Ascending aorta (tissue), 2 donors: ENCODE measurements at regions not wholly inside any gene's neighbourhood (a gene's known extent, or its start where the extent isn't known, plus 50 kb on each side); places are given as distances from the start of the nearest gene placed in this dataset.
"Not testable (repeated sequence)": the region's sequence is repeated elsewhere in the genome, so short reads cannot be mapped to it uniquely, and the experiment has no call there.

Experiments used
- DNase-seq, 2 donors: peaks; one replicate each; pipeline ENCODE4 v3.0.0-alpha.2; 2019; ENCODE audit warnings: low spot score in 2 of 2
- H3K27ac ChIP-seq, 2 donors: fragments of 200-600 bp; sonication (generic); one replicate each; pipeline ENCODE4 v1.5.1; 2016 to 2017; ENCODE audit warnings: mild to moderate bottlenecking in 1 of 2
- H3K27me3 ChIP-seq: fragments of 200-600 bp; sonication (generic); one replicate; pipeline ENCODE4 v1.5.1; 2017
- H3K36me3 ChIP-seq, 2 donors: fragments of 200-600 bp; sonication (generic); one replicate each; pipeline ENCODE4 v1.5.1; 2016
- H3K4me1 ChIP-seq, 2 donors: fragments of 200-600 bp; sonication (generic); one replicate each; pipeline ENCODE4 v1.5.1; 2016 to 2017; ENCODE audit warnings: mild to moderate bottlenecking in 1 of 2
- H3K4me3 ChIP-seq, 2 donors: fragments of 200-600 bp; sonication (generic); one replicate each; pipeline ENCODE4 v1.5.1; 2016 to 2017; ENCODE audit warnings: mild to moderate bottlenecking in 1 of 2
- H3K9me3 ChIP-seq, 2 donors: fragments of 200-600 bp; sonication (generic); one replicate each; pipeline ENCODE4 v1.5.1; 2016
- CTCF ChIP-seq, 3 experiments: fragments of 200-600 bp in 2 of 3; fragments of 450-650 bp in 1 of 3; sonication (generic) in 2 of 3; IDR thresholded peaks; one replicate each; pipeline ENCODE4 v1.5.1; 2016 to 2019; ENCODE audit warnings: antibody characterized with exemption in 3 of 3, mild to moderate bottlenecking in 1 of 3, moderate library complexity in 1 of 3
- intact Hi-C: fragments of 100-400 bp; cut with DNase I; formaldehyde crosslinking; loops from one replicate; pipeline ENCODE4 v1.15.1; 2023

DNA sequence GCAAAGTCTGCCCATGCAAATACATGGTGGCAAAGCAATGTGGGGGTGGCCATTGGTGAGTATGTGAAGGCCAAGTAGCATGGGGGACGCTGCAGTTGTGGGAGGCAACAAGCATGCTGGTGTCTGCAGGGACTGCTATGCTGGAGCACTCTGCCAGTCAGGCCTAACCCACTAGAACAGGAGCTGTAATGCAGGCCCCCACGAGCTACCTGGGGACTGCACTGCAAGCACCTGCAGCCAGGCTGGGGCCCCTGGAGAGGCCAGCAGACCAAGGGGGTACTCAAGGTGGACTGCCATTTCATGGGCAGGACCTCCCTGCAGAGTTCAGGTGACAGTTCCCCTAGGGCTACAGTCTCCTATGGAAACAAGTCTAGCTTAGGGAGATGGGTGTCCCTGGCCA is 183.8 kb upstream of the PDE4D start:
- Histone ChIP-seq H3K27me3 (no peaks in the 10 kb centered on the region), H3K36me3 (no peaks in the 10 kb centered on the region), H3K4me1 (no peaks in the 10 kb centered on the region), H3K27ac (no peak overlapping the region), H3K9me3 (peaks cover 0 to 15% of the 10 kb centered on the region in 2 donors), H3K4me3 (no peak overlapping the region)
- TF ChIP-seq CTCF (IDR thresholded peaks at IDR 0.05): no peak
- DNase-seq: no peak
- intact Hi-C loops: no loop called here

DNA sequence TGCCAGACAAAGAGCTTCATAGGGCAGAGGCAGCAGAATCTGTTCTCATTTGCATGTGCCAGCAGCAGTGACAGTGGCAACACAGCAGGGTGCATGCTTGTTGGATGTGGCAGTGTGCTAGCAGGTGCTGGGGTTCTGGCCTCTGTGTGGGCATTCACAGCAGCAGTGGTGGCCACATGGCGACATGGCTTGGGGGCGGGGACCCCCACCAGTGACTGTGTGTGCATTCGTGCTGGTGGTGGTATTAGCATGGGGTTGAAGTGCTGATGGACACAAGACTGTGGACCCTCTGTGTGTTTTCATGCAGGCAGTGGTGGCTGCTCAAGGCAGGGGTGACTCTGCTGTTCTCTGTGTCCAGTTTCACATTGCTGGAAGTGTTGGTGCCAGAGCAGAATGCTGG is 183.2 kb upstream of the PDE4D start:
- H3K4me1 ChIP-seq: no peaks in the 10 kb centered on the region
- H3K36me3 ChIP-seq: no peaks in the 10 kb centered on the region
- H3K27ac ChIP-seq: no peak overlapping the region
- TF ChIP-seq CTCF (IDR thresholded peaks at IDR 0.05): no peak
- peaks cover 0 to 15% of the 10 kb centered on the region in 2 donors for H3K9me3 ChIP-seq
- intact Hi-C loops: no loop called here
- no peaks in the 10 kb centered on the region for H3K27me3 ChIP-seq
- no peak for DNase-seq
- H3K4me3 ChIP-seq: no peak overlapping the region

GRCh38 chr5:60066502-60066901 is 173.0 kb upstream of the PDE4D start:
- intact Hi-C loops: no loop called here

DNA sequence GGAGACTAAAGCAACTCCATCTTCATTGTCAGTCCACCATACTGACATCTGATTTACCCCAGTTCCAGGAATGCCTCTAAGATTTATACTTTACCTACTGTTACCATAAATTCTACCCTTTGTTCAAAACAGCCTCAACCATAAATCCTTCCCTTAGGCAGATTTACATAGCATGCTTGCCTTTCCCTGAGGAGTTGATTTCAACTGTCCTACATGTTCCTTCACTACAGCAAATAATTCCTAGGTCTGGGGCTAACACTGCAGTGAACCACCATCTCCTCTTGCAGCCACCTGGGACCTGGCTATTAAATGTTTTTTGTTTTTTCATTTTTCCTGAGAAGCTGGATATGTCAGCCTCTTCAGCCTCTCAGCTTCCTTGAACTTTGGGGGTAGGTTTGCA is 166.9 kb upstream of the PDE4D start:
- Histone ChIP-seq H3K36me3 (no peaks in the 10 kb centered on the region), H3K27ac (no peak overlapping the region), H3K4me3 (no peak overlapping the region), H3K9me3 (no peaks in the 10 kb centered on the region), H3K4me1 (no peaks in the 10 kb centered on the region), H3K27me3 (no peaks in the 10 kb centered on the region)
- TF ChIP-seq CTCF (IDR thresholded peaks at IDR 0.05): no peak
- DNase-seq: no peak
- intact Hi-C loops: no loop called here

More at GRCh38 chr5:60066502-60066901, 173.0 kb upstream of the PDE4D start:
- no peaks in the 10 kb centered on the region for H3K36me3 ChIP-seq
- TF ChIP-seq CTCF (IDR thresholded peaks at IDR 0.05): no peak
- H3K9me3 ChIP-seq: peaks cover 0 to 3% of the 10 kb centered on the region in 2 donors
- H3K27me3 ChIP-seq: no peaks in the 10 kb centered on the region
- no peak overlapping the region for H3K27ac ChIP-seq
- DNase-seq: no peak
- H3K4me3 ChIP-seq: no peak overlapping the region
- no peaks in the 10 kb centered on the region for H3K4me1 ChIP-seq

DNA sequence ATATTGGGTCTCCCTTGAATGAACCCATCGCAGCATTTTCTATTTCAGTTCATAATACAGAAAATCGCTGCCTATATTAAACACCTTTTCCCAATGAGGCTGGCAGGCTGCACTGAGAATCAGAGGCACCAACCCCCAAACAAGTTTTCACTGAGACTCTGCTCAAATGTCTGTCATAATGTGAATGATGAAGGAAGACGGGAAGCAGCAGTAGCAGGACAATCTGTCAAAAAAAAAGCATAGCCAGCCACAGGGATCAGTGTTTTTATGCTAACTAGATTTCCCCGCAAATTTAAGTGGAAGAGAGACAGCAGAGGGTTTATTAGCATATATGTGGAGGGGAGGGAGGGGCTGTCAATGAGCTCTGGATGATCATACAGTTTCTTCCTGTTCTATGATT is 162.7 kb upstream of the PDE4D start:
- TF ChIP-seq CTCF (IDR thresholded peaks at IDR 0.05): no peak
- no peaks in the 10 kb centered on the region for H3K27me3 ChIP-seq
- intact Hi-C loops: no loop called here
- H3K9me3 ChIP-seq: peaks cover 0 to 13% of the 10 kb centered on the region in 2 donors
- no peaks in the 10 kb centered on the region for H3K36me3 ChIP-seq
- DNase-seq: no peak
- H3K4me3 ChIP-seq: no peak overlapping the region
- H3K27ac ChIP-seq: no peak overlapping the region
- no peaks in the 10 kb centered on the region for H3K4me1 ChIP-seq

- Histone ChIP-seq H3K9me3 (peaks cover 0 to 21% of the 10 kb centered on the region in 2 donors), H3K27me3 (no peaks in the 10 kb centered on the region), H3K27ac (no peak overlapping the region), H3K4me1 (no peaks in the 10 kb centered on the region), H3K36me3 (no peaks in the 10 kb centered on the region), H3K4me3 (no peak overlapping the region)
- DNase-seq: no peak
- no peak for TF ChIP-seq CTCF (IDR thresholded peaks at IDR 0.05)
- intact Hi-C loops: no loop called here
Measured at GRCh38 chr5:60055168-60055567, 161.6 kb upstream of the PDE4D start.

- H3K27me3 ChIP-seq, H3K36me3 ChIP-seq, H3K4me1 ChIP-seq, intact Hi-C loops, DNase-seq, H3K27ac ChIP-seq, H3K9me3 ChIP-seq, H3K4me3 ChIP-seq: not testable (repeated sequence)
Measured at GRCh38 chr5:60041996-60042664, 148.6 kb upstream of the PDE4D start.

- H3K4me3 ChIP-seq, H3K4me1 ChIP-seq, intact Hi-C loops, H3K36me3 ChIP-seq, H3K27me3 ChIP-seq, H3K9me3 ChIP-seq, DNase-seq, H3K27ac ChIP-seq: not testable (repeated sequence)
Measured at GRCh38 chr5:60041508-60041907, 148.0 kb upstream of the PDE4D start.
